ENCODE measurements at regions not wholly inside any gene's neighbourhood (a gene's known extent, or its start where the extent isn't known, plus 50 kb on each side); places are given as distances from the start of the nearest gene placed in this dataset.

DNA sequence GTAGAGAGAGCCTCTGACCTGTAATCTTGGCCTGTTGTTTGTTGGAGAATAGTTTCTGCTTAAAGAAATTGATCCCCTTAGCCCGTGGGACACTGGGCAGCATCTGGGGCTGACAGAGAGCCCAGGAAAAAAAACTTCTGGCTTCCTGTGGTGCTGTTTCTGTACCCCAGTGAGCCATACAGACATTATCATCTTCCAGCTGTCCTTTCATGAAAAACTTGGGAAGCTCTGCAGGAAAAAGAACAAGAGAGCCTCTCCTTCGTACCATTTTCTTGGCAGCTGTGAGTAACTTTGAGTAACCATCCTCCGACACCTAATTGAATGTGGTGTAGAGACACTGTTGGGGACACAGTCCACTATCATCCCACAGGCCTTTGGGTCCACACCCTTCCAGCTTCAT is 333.0 kb downstream of the SHQ1 start:
- TF ChIP-seq, protein P1, sequence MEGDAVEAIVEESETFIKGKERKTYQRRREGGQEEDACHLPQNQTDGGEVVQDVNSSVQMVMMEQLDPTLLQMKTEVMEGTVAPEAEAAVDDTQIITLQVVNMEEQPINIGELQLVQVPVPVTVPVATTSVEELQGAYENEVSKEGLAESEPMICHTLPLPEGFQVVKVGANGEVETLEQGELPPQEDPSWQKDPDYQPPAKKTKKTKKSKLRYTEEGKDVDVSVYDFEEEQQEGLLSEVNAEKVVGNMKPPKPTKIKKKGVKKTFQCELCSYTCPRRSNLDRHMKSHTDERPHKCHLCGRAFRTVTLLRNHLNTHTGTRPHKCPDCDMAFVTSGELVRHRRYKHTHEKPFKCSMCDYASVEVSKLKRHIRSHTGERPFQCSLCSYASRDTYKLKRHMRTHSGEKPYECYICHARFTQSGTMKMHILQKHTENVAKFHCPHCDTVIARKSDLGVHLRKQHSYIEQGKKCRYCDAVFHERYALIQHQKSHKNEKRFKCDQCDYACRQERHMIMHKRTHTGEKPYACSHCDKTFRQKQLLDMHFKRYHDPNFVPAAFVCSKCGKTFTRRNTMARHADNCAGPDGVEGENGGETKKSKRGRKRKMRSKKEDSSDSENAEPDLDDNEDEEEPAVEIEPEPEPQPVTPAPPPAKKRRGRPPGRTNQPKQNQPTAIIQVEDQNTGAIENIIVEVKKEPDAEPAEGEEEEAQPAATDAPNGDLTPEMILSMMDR (conservative IDR thresholded peaks at IDR 0.05), result no peak
- TF ChIP-seq EZH2 (IDR thresholded peaks at IDR 0.05; ENCODE audit: low read depth), result no peak
